SU-DHL-6 (cell line): ENCODE measurements at regions not wholly inside any gene's neighbourhood (a gene's known extent, or its start where the extent isn't known, plus 50 kb on each side); places are given as distances from the start of the nearest gene placed in this dataset.

Source experiments
- CTCF ChIP-seq: fragments of 200-600 bp; sonication (generic); IDR thresholded peaks from one replicate; pipeline ENCODE4 v1.5.1; 2017; ENCODE audit warnings: antibody characterized with exemption, mild to moderate bottlenecking, low read length, moderate library complexity; ENCODE audit not compliant: insufficient read depth, poor library complexity, severe bottlenecking
- EZH2phosphoT487 ChIP-seq: fragments of 200-600 bp; sonication (generic), shearing (Covaris generic); conservative IDR thresholded peaks from 2 replicates; pipeline ENCODE4 v1.6.1; 2018; ENCODE audit warnings: mild to moderate bottlenecking, antibody characterized with exemption, low read length, moderate library complexity, mixed read lengths

GRCh38 chr20:11502671-11503070 is 415.0 kb upstream of the BTBD3 start:
- TF ChIP-seq CTCF (no peak), EZH2phosphoT487 (no peak)
